HG03521 (cell line): ENCODE measurements at regions not wholly inside any gene's neighbourhood (a gene's known extent, or its start where the extent isn't known, plus 50 kb on each side); places are given as distances from the start of the nearest gene placed in this dataset.

Source experiments
- ATAC-seq: cut with Tn5 transposase; IDR thresholded peaks from one replicate; pipeline ENCODE4 v1.9.1; 2021; ENCODE audit warnings: mild to moderate bottlenecking, moderate library complexity; ENCODE audit not compliant: unreplicated experiment

DNA sequence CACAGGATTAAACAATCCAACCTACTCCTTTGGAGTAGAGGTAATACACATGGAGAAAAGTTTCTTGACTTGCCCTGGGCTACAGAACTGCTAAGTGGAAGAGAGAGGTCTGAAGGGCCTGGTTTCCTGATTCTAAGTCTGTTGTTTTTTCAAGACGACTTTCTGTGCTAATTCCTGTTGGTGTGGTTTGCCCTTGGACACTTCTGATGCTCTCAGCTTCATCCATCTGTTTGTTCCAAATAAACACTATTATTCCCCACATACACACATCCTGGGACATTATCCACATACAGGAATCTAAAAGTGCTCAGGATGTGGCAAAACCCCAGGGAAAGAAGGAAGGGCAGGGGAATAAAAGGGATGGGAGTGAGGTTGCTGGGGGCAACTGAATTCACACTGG lies 393.5 kb upstream of the TBL1XR1 start:
- ATAC-seq = no peak

DNA sequence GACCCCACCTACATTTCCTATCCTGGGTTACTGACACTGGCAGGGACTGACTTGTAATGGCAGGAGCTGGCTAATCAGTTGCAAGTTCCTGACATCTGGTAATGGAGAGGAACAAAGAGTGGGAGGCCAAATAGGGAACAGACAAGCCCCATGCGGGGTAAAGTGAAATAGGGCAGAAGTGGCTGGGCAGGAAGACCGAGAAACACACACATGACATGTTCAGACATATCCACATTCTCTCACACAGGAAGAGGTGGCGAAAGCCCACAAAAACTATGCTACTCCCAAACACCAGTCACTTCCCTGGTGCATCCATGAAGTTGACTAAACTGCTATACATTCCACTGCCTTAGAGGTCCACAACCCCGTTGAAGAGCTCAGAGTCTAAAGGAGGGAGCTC lies 394.1 kb upstream of the TBL1XR1 start:
- ATAC-seq = peak; percentile 44

DNA sequence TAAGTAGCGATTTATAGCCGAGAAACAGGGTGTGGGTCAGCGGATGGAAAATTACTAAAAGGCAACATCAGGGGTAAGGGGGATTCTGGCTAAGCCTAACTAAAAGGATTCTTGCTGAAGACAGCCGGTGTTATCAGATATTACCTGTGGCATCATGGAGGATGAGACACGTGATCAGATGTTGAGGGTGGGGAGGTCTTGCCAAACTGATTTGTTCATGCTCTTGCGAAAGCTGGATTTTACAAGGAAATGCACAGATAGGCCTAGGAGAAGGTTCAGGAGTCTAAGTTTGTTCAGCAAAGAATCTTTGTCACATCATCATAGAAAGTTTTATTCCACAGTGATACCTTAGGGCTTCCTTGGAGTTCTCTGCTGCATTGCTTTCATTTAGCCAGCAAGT lies 396.8 kb upstream of the TBL1XR1 start:
- no peak for ATAC-seq

DNA sequence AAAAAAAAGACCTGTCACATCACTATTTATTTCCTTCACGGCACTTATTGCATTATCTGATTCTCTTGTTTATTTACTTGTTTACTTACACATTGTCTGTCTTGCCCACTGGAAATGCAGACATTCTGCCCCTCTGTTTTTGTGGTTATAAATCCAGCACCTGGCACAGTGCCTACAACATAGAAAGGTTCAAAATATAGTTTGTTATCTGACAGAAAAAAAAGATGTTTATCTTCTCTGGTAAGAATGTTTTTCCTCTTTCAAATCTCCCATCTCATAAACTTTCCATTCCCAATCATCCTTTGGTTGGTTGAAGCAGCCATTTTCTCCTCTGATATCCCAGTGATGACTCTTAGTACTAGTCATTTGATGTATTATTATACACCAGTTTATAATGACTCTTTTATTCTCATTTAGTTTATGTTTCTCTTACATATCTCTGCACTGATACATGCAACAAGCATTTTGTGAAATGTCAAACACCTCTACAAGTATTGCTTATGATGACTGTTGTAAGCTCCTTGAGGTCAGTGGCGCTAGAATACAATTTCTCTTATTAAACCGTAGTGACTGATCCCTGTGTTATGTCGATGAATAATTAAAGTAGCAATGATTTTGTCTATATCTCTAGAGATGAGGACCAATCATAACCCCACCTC lies 398.4 kb upstream of the TBL1XR1 start:
- no peak for ATAC-seq

DNA sequence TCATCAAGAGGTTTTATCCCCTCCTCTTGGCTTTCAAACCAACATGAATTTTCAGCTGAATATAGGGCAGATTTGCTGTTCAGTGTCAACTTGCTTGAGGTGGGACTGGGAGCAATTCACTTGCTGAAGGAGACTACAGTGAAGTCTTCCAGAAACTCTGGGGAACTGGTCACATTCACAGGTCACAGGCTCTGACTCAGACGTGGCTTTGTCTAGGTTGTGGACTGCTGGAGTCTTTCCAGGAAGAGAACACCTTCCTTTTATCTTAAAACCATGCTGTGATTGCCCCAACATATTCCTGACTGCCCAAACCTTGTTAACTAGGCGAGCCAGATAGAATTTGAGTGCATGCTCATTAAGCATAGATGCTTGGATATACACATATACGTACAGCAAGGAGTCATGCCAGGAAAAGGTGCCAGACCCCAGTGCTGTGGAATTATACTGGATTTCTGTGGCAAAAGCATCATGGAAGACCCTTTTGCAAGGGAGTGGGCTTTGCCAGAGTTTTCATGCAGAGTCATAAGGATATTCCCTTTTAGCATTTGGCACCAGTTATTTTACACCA lies 399.1 kb upstream of the TBL1XR1 start:
- ATAC-seq = no peak

DNA sequence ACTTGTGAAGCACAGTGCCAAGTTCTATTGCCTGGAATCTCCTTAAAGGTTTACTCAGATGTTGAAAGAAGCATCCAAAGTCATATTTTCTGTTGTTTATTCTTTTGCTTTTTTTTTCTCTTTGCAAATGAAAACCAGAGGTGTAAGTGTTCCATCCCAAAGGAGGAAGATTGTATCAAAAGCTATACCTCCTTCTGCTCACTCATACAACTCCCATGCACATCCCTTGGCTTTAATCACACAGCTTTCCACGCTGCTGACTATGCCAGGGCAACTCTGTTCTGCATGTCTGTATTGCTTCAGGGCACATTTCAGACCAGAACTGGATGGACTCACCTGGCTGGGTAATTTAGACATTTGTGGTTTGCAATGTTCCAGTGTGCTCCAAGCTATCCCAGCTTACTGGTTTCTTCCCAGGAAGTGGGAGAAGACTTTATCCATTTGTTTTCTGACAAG lies 399.6 kb upstream of the TBL1XR1 start:
- no peak for ATAC-seq

DNA sequence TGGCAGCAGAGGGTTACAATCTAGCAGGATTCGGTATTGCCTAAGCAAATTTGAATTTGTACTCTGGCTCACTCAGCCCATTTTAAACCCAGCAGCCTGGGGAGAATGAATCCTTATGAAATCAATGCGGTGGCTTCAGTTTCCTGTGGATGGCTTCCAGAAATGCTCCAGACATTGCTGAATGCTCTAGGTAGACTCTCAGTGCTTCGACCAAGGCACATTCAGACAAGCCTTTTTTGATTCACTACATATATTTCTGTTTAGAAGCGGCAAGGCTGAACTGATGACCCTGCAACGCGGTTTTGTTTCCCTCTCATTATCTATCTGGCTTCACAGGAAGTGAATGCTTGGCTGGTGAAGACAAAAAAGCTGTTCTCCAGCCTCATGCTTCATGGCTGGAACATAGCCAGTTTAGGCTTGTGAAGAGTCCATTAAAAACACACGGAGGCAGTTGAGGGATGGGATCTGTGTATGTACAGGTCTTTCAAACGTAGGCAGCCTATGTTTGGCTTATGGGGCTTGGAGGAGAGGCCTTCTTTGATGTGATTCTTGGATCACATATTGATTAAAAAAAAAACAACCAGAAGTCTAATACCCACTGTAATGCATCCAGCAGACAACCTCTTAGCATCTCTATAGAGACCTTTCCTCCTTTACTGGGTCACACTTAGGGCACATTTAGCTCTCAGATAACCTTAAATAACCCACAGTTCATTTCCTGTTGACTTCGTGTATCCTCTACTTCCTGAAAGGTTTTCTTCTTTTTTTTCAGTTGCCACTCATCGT lies 400.2 kb upstream of the TBL1XR1 start:
- ATAC-seq = peak; percentile 63

DNA sequence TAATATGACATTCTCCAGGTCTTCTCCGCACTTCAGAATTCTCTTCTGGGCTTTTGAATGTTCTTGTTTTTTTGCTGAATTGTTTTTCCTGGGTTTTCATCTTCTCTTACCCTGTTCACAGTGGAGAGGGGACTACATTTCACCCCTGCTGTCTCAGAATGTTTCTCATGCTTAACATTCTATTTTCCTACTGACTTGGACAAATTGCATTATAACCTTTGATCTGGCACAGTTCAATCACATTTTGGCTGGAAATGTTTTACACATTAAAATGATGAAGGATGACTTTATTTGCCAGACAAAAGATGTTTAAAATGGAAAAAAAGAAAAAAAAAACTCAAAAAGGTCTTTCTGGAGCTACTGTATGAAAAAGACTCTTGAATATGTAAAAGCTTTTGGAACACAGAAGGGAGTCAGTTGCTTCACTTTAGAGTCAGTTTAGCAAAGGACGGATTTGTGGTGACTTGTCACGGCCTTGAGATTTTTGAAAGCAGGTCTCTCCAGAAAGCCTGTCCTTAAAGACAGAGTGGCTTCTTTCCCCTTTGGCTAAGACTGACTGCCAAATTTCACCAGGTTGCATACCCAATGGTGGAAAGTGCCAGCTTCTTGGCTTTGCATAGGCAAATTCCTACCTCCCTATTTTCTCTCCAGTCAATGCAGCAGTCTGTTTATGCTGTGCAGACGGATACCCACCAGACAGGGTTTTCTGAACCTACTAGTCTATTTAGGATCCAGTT lies 401.0 kb upstream of the TBL1XR1 start:
- ATAC-seq = peak; percentile 7

DNA sequence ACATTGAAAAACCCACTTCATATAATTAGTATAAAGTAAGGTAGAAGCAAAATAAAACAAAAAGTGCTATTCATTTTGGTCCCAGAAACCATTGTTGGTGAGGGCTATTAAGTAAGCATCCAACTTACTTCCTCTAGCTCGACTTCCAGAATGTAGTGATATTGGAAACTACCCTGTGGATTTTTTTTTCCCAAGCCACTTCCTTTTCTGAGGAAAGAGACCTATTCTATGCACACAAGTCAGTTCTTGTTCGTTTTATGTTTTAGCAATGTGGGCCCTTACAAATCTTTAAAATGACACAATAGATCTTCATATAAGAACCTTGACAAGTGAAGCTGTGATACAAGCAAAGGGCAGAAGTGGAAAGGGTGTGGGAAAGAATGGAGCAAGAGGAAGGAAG lies 402.0 kb upstream of the TBL1XR1 start:
- ATAC-seq = no peak

DNA sequence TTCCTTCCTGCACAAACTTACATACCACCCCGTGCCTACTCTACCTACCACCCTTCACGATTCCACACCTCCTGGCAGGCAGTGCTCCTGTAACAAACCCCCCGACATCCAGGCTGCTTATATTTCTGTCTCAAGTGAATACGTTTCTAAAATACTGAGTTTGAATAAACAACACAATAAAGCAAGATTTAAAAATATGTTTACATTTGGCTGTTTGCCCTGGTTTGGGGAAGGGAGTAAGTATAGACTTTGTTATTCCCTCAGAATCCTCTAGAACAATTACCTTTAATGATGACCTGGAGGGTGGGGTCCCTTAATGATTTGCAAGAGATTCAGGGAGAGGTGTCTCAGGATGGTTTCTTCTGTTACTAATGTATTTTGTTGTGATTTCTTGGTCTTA lies 402.6 kb upstream of the TBL1XR1 start:
- ATAC-seq = no peak

DNA sequence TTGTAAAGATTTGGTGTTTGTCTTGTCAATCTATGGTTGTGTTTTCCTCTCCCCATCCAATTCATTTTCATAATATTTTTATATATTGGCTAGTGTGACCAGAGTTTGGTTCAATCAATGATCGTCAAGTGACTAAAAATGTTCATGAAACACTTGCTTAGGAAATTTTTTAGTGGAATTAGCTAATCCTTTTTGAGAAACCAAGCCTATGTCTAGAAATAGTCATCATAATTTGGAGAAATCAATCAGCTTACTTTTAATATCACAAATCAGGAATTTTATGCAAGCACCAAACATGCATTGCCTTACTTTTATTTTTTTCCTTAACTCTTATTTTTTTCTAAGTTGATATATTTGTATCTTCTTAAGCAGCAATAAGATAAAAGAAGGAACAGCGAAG lies 403.1 kb upstream of the TBL1XR1 start:
- no peak for ATAC-seq

DNA sequence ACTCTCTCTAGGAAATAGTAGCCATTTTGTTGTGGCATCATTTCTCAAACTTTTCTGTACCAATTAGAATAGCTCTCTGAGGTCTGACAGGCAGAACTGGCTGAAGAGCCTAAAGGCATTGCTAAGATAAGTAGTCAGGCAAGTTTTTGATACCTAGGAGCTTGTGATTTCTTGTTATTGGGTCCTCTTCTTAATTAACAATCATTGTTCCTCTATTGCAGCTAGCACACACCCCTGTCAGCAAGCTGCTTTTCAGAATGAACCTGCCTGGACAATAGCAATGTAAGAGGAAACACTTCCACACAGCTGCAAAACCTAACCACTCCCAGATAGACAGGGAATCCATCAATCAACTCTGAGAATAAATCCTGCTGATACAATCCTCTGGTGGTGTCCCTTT lies 403.9 kb upstream of the TBL1XR1 start:
- ATAC-seq = no peak

DNA sequence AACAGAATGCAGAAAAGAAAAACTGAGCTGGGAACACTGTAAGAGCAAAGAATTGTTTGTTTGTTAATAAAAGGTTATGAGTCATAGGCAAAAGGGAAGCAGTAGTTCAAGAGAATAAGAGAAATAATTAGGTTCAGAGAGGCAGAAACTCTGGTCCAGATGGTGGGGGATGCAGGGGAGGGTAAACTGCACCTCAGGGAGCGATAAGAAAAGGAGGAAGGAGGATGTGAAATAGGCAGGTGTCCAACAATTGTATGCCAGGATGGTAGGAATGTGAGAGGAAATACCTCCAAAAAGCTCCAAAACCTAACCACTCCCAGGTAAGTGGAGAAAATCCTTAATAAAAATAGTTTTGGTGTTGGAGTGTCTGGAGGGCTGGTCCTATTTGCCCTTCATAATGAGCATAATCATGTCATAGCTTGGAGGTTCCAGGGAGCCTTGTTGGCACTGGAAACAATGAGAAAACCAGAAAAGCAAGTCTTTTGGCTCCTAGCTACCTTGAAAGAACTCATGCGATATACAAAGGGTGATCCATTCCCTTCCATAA lies 405.4 kb upstream of the TBL1XR1 start:
- no peak for ATAC-seq

DNA sequence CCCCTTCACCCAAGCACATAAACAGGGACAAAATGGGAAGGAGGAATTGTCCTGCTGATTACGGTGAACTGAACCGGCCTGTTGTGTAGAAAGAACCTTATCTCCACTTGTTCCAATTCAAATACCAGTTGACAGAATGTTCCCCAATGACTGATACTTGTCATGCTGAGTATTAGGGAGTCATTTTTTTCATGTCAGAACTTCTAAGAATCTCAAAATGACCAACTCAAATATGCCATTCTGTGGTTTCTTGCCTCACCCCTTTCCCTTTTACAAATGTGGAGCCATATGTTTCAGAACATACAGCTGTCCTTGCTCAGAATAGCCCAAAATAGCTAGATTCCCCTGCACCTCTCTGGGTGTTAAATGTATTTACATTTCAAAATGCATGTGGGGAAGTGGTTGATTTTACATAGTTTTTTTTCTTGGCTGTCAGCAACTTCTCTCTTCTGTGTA lies 405.9 kb upstream of the TBL1XR1 start:
- peak; percentile 48 for ATAC-seq

DNA sequence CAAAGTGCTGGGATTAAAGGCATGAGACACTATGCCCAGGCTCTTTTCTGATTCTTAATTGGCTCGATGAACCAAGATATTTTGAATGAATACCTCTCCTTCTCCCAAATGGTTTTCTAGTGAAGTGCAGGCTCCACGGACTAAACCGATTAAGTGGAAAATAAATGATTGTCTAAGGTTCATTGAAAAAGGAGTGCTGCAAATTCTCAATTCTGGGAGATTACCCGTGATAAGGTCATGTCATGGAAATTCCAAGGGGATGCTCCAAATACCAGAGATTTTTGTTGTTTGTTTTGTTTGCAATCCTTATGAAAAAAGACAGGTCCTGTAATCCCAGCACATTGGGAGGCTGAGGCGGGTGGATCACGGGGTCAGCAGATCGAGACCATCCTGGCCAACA lies 406.9 kb upstream of the TBL1XR1 start:
- no peak for ATAC-seq

DNA sequence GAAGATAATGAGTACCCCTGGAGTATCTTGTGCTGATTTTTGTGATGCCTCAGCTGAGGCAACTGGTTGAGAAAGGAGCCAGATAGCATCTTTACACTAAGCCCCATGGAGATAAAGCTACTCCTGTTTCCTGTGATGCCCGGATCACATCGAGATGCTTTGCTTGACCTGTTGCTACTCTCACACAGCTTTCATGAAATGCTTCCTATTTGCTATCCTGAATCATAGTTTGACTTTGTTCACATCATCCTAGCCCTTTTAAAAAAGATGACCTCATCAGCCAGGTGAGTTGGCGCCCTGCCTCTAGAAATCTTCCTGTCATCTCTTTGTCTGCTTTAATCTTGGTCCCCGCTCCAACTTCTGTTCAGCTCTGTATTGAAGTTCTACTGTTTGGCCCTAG lies 409.6 kb upstream of the TBL1XR1 start:
- no peak for ATAC-seq

DNA sequence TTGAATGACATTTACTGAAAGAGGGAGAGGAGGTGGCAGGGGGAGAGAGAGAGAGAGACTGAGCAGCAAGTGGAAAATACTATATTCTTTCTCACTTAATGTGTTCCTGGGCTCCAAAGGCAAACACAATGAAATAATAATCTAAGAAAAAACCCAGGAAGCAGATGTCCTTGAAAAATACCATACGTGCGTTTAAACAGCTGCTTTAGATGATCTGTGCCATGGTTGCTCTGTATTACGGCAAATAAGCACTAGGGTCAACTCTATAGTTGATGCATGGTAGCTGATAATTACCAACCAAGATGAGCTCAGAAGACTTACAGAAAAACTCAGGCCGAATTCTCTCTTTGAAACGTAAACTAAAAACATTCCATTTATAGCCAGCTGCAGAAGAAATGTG lies 410.3 kb upstream of the TBL1XR1 start:
- ATAC-seq = no peak

DNA sequence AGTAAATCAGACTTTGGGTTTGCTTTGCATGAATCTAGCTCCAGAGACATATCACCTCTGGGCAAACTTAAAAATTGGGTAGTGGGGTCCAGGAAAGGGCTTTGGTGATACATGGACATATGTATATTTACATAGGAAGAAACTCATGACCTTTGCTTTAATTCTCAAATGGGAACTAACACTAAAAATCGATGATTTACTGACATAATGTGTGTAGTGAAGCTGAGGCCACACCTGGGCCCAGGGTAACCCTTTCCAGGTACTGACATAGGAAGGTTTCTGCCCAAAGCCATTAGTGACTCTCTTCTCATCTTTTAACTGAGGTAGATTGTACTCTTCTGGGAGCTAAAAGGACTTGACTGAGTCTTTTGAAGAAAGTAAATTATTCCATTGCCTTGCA lies 411.2 kb upstream of the TBL1XR1 start:
- ATAC-seq = no peak

DNA sequence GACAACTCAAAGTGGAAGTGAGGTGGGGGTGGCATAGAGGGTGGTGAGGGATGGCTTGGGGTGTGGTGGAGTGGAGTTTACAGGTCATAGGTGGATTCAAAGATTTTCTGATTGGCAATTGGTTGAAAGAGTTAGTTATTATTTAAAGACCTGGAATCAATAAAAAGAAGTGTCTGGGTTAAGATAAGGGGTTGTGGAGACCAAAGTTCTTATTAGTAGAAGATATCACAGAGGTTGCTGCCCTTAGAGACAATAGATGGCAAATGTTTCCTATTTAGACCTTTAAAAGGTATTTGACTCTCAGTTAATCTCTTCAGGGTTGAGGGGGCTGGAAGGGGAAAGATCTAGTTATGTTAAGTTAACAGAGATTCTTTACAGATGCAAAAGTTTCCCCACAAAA lies 412.3 kb upstream of the TBL1XR1 start:
- no peak for ATAC-seq

DNA sequence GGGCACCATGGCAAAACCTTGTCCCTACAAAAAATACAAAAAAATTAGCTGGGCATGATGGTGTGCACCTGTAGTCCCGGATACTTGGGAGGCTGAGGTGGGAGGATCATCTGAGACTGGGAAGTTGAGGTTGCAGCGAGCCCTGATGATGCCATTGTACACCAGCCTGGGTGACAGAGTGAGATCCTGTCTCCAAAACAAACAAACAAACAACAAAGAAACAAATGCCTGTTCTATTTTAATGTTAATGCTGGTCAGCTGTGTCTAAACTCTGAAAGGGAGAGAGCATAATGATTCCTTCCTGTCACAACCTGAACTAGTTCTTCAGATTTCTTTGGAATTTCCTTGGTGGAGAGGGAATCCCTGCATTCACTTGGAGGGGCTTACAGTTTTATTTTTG lies 413.0 kb upstream of the TBL1XR1 start:
- no peak for ATAC-seq
